HG02798 (cell line): ENCODE measurements at regions not wholly inside any gene's neighbourhood (a gene's known extent, or its start where the extent isn't known, plus 50 kb on each side); places are given as distances from the start of the nearest gene placed in this dataset.
"Not testable (repeated sequence)": the region's sequence is repeated elsewhere in the genome, so short reads cannot be mapped to it uniquely, and the experiment has no call there.

Experiments used
- ATAC-seq: cut with Tn5 transposase; IDR thresholded peaks from one replicate; pipeline ENCODE4 v1.9.1; 2021; ENCODE audit warnings: mild to moderate bottlenecking; ENCODE audit not compliant: unreplicated experiment, poor library complexity

- no peak for ATAC-seq
Measured at GRCh38 chr7:130789436-130789835, 55.4 kb upstream of the KLF14 start.

DNA sequence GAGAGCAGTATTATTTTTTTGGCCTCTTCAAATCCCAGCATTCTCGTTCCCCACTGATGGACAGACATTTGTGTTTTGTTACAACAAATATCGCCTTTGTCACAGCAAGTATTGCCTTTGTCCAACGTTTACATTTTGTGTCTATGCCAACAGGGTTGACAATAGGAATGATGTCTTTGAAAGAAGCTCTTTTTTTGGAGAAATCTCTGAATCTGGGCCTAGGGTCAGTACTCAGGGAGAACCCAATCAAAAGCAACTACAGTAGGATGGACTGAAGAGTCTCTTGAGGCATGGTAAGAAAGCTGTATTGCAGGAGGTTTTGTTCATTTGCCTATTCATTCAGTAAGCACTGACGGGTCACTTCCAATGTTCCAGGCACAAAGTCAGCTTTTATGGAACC, 57.7 kb upstream of the KLF14 start:
- no peak for ATAC-seq

GRCh38 chr7:130793855-130794618, 60.0 kb upstream of the KLF14 start:
- no peak for ATAC-seq

- ATAC-seq, result no peak
Measured at GRCh38 chr7:130794619-130794922, 60.6 kb upstream of the KLF14 start.

DNA sequence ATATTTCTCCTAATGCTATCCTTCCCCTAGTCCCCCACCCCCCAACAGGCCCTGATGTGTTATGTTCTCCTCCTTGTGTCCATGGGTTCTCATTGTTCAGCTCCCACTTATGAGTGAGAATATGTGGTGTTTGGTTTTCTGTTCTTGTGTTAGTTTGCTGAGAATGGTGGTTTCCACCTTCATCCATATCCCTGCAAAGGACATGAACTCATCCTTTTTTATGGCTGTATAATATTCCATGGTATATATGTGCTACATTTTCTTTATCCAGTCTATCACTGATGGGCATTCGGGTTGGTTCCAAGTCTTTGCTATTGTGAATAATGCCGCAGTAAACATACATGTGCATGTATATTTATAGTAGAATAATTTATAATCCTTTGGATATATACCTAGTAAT, 62.4 kb upstream of the KLF14 start:
- ATAC-seq, result not testable (repeated sequence)

DNA sequence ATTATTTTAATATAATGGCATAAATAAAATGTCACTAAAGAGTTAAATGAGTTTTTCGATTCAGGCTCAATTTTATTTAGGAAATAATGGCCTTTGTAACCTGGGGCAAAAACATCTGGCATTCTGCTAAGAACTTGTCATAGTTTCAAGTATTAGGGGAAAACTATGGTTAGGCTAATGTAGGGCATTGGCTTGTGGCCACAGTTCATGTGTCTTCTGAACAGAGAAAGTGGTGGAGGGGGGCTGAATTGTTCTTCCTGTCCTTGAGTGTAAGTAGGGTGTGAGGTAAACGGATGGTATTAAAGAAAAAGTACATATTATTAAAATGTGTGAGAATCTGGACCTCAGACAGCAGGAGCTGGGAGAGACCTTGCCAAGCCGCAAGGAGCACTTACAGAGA, 69.1 kb upstream of the KLF14 start:
- ATAC-seq, result no peak

GRCh38 chr7:130804220-130804619, 70.2 kb upstream of the KLF14 start:
- no peak for ATAC-seq

DNA sequence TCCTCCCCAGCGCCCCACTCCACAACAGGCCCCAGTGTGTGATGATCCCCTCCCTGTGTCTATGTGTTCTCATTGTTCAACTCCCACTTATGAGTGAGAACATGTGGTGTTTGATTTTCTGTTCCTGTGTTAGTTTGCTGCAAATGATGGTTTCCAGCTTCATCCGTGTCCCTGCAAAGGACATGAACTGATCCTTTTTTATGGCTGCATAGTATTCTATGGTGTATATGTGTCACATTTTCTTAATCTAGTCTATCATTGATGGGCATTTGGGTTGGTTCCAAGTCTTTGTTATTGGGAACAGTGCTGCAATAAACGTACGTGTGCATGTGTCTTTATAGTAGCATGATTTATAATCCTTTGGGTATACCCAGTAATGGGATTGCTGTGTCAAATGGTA, 78.8 kb upstream of the KLF14 start:
- not testable (repeated sequence) for ATAC-seq

DNA sequence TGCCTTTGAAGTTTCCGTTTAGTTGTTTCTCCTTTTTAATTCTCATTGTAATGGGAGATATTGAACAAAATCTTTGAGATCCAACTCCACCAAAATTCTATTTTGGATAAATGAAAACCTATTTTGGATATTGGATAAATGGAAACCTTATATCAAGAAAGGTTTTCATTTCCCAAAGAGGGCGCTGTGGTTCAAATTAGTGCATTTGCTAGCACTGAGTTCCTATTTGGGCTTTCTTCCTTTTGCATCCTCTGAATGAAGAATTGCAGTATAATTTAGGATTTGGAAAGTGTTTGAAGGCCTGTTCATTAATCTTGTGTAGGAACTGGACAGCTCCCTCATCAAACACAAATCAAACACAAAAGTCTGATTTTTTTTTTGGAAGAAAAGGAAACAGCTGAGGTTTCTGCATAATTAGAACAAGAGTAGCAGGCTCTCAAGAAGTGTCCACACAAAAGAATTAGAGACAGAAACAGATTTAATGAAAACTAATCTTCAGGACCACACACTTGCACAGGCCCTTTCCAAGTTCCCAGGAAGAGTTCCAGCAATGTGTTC, 80.8 kb upstream of the KLF14 start:
- ATAC-seq, result no peak

GRCh38 chr7:130818056-130818455, 84.0 kb upstream of the KLF14 start:
- ATAC-seq, result no peak

GRCh38 chr7:130821864-130822263, 87.9 kb upstream of the KLF14 start:
- ATAC-seq, result no peak

DNA sequence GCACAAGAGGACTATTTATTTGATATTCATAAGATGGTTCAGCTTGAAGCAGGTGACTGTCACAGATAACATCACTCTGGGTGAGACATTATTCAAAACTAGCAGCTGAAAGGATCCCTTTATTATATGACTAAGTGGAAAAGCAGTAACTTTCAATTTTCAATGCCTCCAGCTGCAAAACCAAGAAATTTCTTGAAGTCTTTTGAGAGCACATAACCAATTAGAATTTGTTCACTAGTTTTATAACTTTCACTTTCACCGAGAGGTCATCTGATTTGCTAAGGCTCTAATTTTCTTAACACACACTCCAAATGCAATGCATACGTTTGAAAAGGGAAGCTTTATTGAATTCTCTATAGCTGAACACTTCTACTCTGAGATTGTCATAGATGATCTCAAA, 88.6 kb upstream of the KLF14 start:
- no peak for ATAC-seq

GRCh38 chr7:130823060-130823459, 89.1 kb upstream of the KLF14 start:
- ATAC-seq, result no peak

DNA sequence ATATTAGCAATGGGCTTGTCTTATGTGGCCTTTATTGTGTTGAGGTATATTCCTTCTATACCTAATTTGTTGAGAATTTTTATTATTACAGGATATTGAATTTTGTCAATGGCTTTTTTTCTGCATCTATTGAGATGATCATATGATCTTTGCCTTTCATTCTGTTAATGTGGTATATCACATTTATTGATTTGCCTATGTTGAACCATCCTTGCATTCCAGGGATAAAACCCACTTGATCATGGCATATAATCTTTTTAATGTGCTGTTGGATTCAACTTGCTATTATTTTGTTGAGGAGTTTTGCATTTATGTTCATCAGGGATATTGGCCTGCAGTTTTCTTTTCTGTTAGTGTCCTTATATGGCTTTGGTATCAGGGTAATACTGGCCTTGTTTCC, 91.8 kb upstream of the KLF14 start:
- ATAC-seq, result no peak

DNA sequence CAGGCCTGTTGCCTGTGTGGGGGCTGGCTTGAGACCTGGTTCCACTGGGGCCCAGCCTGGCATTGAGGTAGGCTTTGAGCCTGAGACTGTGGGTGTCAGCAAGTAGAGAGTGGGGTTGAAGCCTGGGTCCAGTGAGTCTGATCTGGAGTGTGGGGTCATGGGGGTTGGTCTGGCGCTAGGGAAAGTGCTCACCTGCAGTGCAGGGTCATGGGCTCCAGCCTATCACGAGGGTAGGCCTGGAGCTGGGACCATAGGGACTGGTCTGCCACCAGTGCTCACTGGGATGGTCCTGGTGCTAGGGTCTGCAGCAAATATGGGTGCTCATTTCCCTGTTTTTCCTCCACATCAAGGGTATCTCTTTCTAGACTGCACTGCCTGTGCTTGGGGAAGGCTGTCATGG, 95.4 kb upstream of the KLF14 start:
- no peak for ATAC-seq

- ATAC-seq, result no peak
Measured at GRCh38 chr7:130831322-130831721, 97.3 kb upstream of the KLF14 start.

GRCh38 chr7:130831817-130832481, 97.9 kb upstream of the KLF14 start:
- no peak for ATAC-seq

DNA sequence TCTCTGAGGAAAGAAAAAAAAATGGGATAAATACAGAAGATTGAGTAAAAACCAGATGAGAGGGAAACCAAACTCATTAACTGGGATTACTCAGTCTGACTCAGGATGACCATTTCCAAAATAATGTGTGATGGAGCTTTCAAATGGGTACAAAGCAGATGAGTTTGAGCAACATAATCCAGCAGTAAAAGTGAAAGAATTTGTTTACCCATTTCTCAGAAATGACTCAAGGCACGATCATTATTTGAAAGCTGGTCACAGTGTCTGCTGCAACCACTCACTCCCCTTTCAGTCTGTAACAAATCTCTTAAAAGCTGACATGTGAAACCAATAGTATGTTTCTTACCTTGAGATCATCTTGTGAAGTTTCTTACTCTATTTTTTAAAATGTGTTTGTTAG, 104.7 kb upstream of the KLF14 start:
- no peak for ATAC-seq

- no peak for ATAC-seq
Measured at GRCh38 chr7:130840599-130840998, 106.6 kb upstream of the KLF14 start.

DNA sequence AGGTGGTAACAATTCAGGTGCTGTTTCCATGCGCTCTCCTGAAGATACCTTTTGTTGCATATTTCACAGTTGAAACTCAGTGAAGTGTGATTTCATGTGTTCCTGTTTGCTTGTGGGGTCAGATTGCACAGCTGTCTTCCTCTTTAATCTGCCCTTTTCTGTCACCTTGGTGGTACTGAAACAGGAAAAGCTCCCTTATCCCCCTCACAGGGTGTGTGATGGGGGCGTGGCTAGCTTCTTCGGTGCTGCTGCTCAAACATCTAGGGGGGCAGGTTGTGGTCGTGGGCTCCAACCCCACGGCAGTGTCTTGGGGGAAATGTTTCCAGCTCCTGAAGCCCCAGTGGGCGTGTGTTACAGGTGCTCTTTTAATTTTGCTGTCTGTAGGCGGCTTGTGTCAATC, 107.4 kb upstream of the KLF14 start:
- ATAC-seq, result no peak

DNA sequence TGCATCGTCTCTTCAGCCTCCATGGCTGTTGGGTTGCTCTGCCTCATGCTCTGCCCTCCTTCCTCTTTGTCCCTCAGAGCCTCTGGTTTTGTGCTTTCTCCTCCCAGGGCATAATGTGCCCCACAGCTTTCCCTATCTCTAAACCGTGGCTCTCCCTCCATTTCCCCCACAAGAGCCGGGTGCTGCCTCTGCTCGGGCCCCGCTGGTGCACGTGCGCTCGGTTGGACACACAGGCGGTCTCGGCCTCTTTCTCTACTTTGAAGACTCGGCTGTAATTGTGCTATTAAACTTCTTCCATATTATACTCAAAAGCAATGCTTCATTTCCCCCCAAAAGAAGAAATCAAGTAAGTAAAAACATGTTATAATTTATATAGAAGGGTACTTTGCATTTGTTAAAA, 109.7 kb upstream of the KLF14 start:
- no peak for ATAC-seq
